Activated CD4-positive, alpha-beta T cell treated with anti-CD3 and anti-CD28 coated beads for 36 hours (primary cell): ENCODE measurements at regions not wholly inside any gene's neighbourhood (a gene's known extent, or its start where the extent isn't known, plus 50 kb on each side); places are given as distances from the start of the nearest gene placed in this dataset.

Experiments
- ATAC-seq: fragments of 200-7000 bp; cut with Tn5 transposase; one replicate; pipeline ENCODE4 v1.10.0; 2021; ENCODE audit warnings: mild to moderate bottlenecking, moderate library complexity
- CTCF ChIA-PET: fragments of 350-600 bp; sonication (Branson Sonifier 250); formaldehyde crosslinking; loops from one replicate; lab custom pipeline; 2021; ENCODE audit warnings: antibody characterized with exemption; lab: Charles Lee
- POLR2A ChIA-PET: fragments of 350-600 bp; sonication (Branson Sonifier 250); formaldehyde crosslinking; loops from one replicate; lab custom pipeline; 2021; ENCODE audit warnings: antibody characterized with exemption, inconsistent platforms; lab: Charles Lee
- DNase-seq: peaks from one replicate; pipeline ENCODE4 v3.0.0-alpha.2; 2020
- H3K27ac Mint-ChIP-seq: one replicate; pipeline ENCODE4 v1.8.0; 2021; ENCODE audit warnings: mixed read lengths
- H3K27me3 Mint-ChIP-seq: one replicate; pipeline ENCODE4 v1.8.0; 2021; ENCODE audit warnings: mixed read lengths
- H3K36me3 Mint-ChIP-seq: one replicate; pipeline ENCODE4 v1.8.0; 2021; ENCODE audit warnings: low read depth, mixed read lengths
- H3K4me1 Mint-ChIP-seq: one replicate; pipeline ENCODE4 v1.8.0; 2021; ENCODE audit warnings: mixed read lengths
- H3K4me3 Mint-ChIP-seq: one replicate; pipeline ENCODE4 v1.8.0; 2021; ENCODE audit warnings: mild to moderate bottlenecking, moderate library complexity, mixed read lengths
- H3K9me3 Mint-ChIP-seq: one replicate; pipeline ENCODE4 v1.8.0; 2021; ENCODE audit warnings: low read depth, mixed read lengths
- intact Hi-C, 2 experiments: fragments of 100-400 bp; cut with DNase I in 1 of 2; cut with micrococcal nuclease in 1 of 2; formaldehyde crosslinking; loops; one replicate each; pipeline versions ENCODE4 v1.14.2 to v1.15.1; 2022 to 2024; cut with DNase I, micrococcal nuclease

GRCh38 chr12:33555128-33555527, 115.5 kb upstream of the SYT10 start:
- Mint-ChIP-seq H3K36me3 (no peaks in the 10 kb centered on the region), H3K27ac (no peak overlapping the region), H3K27me3 (no peaks in the 10 kb centered on the region), H3K4me3 (no peak overlapping the region), H3K4me1 (no peaks in the 10 kb centered on the region), H3K9me3 (peaks cover 9% of the 10 kb centered on the region)
- no peak for ATAC-seq
- DNase-seq: no peak
- CTCF ChIA-PET: no interaction called here
- POLR2A ChIA-PET: no interaction called here
- intact Hi-C loops: no loop called here

GRCh38 chr12:33560653-33561208, 121.1 kb upstream of the SYT10 start:
- no peaks in the 10 kb centered on the region for H3K36me3 Mint-ChIP-seq
- ChIA-PET CTCF (no interaction called here), POLR2A (interaction anchor here (0.7 kb wide), 1 partner anchor 126 kb away, joined by 5 read pairs; no protein-coding TSS in a partner anchor)
- no peaks in the 10 kb centered on the region for H3K4me1 Mint-ChIP-seq
- no peaks in the 10 kb centered on the region for H3K27me3 Mint-ChIP-seq
- peaks cover 19% of the 10 kb centered on the region for H3K9me3 Mint-ChIP-seq
- H3K4me3 Mint-ChIP-seq: no peak overlapping the region
- intact Hi-C loops: no loop called here
- DNase-seq (no peak), ATAC-seq (no peak)
- H3K27ac Mint-ChIP-seq: no peak overlapping the region

GRCh38 chr12:33562401-33562800, 122.8 kb upstream of the SYT10 start:
- CTCF ChIA-PET: no interaction called here

GRCh38 chr12:33566403-33566802, 126.8 kb upstream of the SYT10 start:
- Mint-ChIP-seq H3K4me3 (no peak overlapping the region), H3K27ac (no peak overlapping the region)
- ATAC-seq: no peak

More at GRCh38 chr12:33562401-33562800, 122.8 kb upstream of the SYT10 start:
- peaks cover 19% of the 10 kb centered on the region for H3K9me3 Mint-ChIP-seq
- DNase-seq (no peak), ATAC-seq (no peak)
- POLR2A ChIA-PET: no interaction called here
- H3K4me3 Mint-ChIP-seq: no peak overlapping the region
- H3K4me1 Mint-ChIP-seq: no peaks in the 10 kb centered on the region
- H3K36me3 Mint-ChIP-seq: no peaks in the 10 kb centered on the region
- intact Hi-C loops: no loop called here
- H3K27ac Mint-ChIP-seq: no peak overlapping the region
- H3K27me3 Mint-ChIP-seq: no peaks in the 10 kb centered on the region

GRCh38 chr12:33575346-33575745, 135.7 kb upstream of the SYT10 start:
- Mint-ChIP-seq H3K27ac (no peak overlapping the region), H3K4me1 (no peaks in the 10 kb centered on the region), H3K36me3 (no peaks in the 10 kb centered on the region), H3K4me3 (no peak overlapping the region), H3K27me3 (no peaks in the 10 kb centered on the region), H3K9me3 (peaks cover 5% of the 10 kb centered on the region)
- ChIA-PET CTCF (no interaction called here), POLR2A (no interaction called here)
- intact Hi-C loops: no loop called here
- ATAC-seq (no peak), DNase-seq (no peak)

More at GRCh38 chr12:33566403-33566802, 126.8 kb upstream of the SYT10 start:
- peaks cover 20% of the 10 kb centered on the region for H3K9me3 Mint-ChIP-seq
- CTCF ChIA-PET: no interaction called here
- DNase-seq: no peak
- intact Hi-C loops: no loop called here
- no peaks in the 10 kb centered on the region for H3K36me3 Mint-ChIP-seq
- POLR2A ChIA-PET: interaction anchor here (0.7 kb wide), 1 partner anchor 8 kb away, joined by 6 read pairs; no protein-coding TSS in a partner anchor
- H3K4me1 Mint-ChIP-seq: no peaks in the 10 kb centered on the region
- no peaks in the 10 kb centered on the region for H3K27me3 Mint-ChIP-seq

- H3K27me3 Mint-ChIP-seq: no peaks in the 10 kb centered on the region
- H3K4me3 Mint-ChIP-seq: no peak overlapping the region
- ATAC-seq (no peak), DNase-seq (no peak)
- H3K4me1 Mint-ChIP-seq: no peaks in the 10 kb centered on the region
- H3K36me3 Mint-ChIP-seq: no peaks in the 10 kb centered on the region
- CTCF ChIA-PET: no interaction called here
- no peak overlapping the region for H3K27ac Mint-ChIP-seq
- intact Hi-C loops: no loop called here
- peaks cover under 1% of the 10 kb centered on the region for H3K9me3 Mint-ChIP-seq
- POLR2A ChIA-PET: no interaction called here
These were observed 142.0 kb upstream of the SYT10 start for GRCh38 chr12:33581613-33582122.

- Mint-ChIP-seq H3K27me3 (no peaks in the 10 kb centered on the region), H3K4me3 (no peak overlapping the region), H3K27ac (no peak overlapping the region), H3K36me3 (no peaks in the 10 kb centered on the region), H3K4me1 (no peaks in the 10 kb centered on the region), H3K9me3 (no peaks in the 10 kb centered on the region)
- POLR2A ChIA-PET: no interaction called here
- intact Hi-C loops: no loop called here
- ATAC-seq: no peak
- CTCF ChIA-PET: interaction anchor here (0.6 to 1.2 kb wide), 2 partner anchors 362 to 788 kb away, joined by 3 to 4 read pairs; no protein-coding TSS in a partner anchor
- DNase-seq: no peak
These were observed 147.0 kb upstream of the SYT10 start for GRCh38 chr12:33586576-33586975.

- Mint-ChIP-seq H3K9me3 (no peaks in the 10 kb centered on the region), H3K4me1 (no peaks in the 10 kb centered on the region), H3K27ac (no peak overlapping the region), H3K4me3 (no peak overlapping the region), H3K36me3 (no peaks in the 10 kb centered on the region), H3K27me3 (no peaks in the 10 kb centered on the region)
- CTCF ChIA-PET: interaction anchor here (0.6 kb wide), 1 partner anchor 789 kb away, joined by 4 read pairs; no protein-coding TSS in a partner anchor
- ATAC-seq (no peak), DNase-seq (no peak)
- intact Hi-C loops: no loop called here
- POLR2A ChIA-PET: no interaction called here
These were observed 147.7 kb upstream of the SYT10 start for GRCh38 chr12:33587354-33587753.

GRCh38 chr12:33587784-33588712, 148.4 kb upstream of the SYT10 start:
- CTCF ChIA-PET: no interaction called here

GRCh38 chr12:33588725-33589405, 149.2 kb upstream of the SYT10 start:
- Mint-ChIP-seq H3K4me1 (no peaks in the 10 kb centered on the region), H3K9me3 (no peaks in the 10 kb centered on the region), H3K36me3 (no peaks in the 10 kb centered on the region), H3K4me3 (no peak overlapping the region), H3K27me3 (no peaks in the 10 kb centered on the region), H3K27ac (no peak overlapping the region)
- ChIA-PET CTCF (no interaction called here), POLR2A (no interaction called here)
- intact Hi-C loops: no loop called here
- no peak for DNase-seq
- no peak for ATAC-seq

More at GRCh38 chr12:33587784-33588712, 148.4 kb upstream of the SYT10 start:
- DNase-seq (no peak), ATAC-seq (no peak)
- POLR2A ChIA-PET: no interaction called here
- Mint-ChIP-seq H3K27me3 (no peaks in the 10 kb centered on the region), H3K4me1 (no peaks in the 10 kb centered on the region), H3K27ac (no peak overlapping the region), H3K36me3 (no peaks in the 10 kb centered on the region), H3K9me3 (no peaks in the 10 kb centered on the region), H3K4me3 (no peak overlapping the region)
- intact Hi-C loops: no loop called here

GRCh38 chr12:33589576-33590114, 150.0 kb upstream of the SYT10 start:
- Mint-ChIP-seq H3K27ac (no peak overlapping the region), H3K4me1 (no peaks in the 10 kb centered on the region), H3K9me3 (no peaks in the 10 kb centered on the region), H3K4me3 (no peak overlapping the region), H3K36me3 (no peaks in the 10 kb centered on the region), H3K27me3 (no peaks in the 10 kb centered on the region)
- intact Hi-C loops: no loop called here
- ChIA-PET POLR2A (no interaction called here), CTCF (no interaction called here)
- ATAC-seq (no peak), DNase-seq (no peak)
